OCI-LY7 (cell line): ENCODE measurements at regions not wholly inside any gene's neighbourhood (a gene's known extent, or its start where the extent isn't known, plus 50 kb on each side); places are given as distances from the start of the nearest gene placed in this dataset.

Source experiments
- BruUV-seq: library from RNA; stranded (reverse); fragments of 400-500 nt; replicated peaks from 2 replicates; lab custom pipeline; 2021; lab: Mats Ljungman, UMichigan
- CTCF ChIA-PET: fragments of 300-600 bp; sonication (Branson Sonifier 250); formaldehyde crosslinking; loops from one replicate; lab custom pipeline; 2022; ENCODE audit warnings: antibody characterized with exemption; ENCODE audit not compliant: unreplicated experiment; lab: Charles Lee
- POLR2A ChIA-PET: fragments of 300-600 bp; sonication (Branson Sonifier 250); formaldehyde crosslinking; loops from one replicate; lab custom pipeline; 2022; ENCODE audit warnings: antibody characterized with exemption; lab: Charles Lee
- DNase-seq: peaks from one replicate; pipeline ENCODE4 v3.0.0-alpha.2; 2015; ENCODE audit warnings: low spot score
- H2AFZ ChIP-seq: fragments of 200-600 bp; sonication (generic), shearing (Covaris generic); 2 replicates; pipeline ENCODE4 v1.6.1; 2014; ENCODE audit warnings: mild to moderate bottlenecking, antibody characterized with exemption, low read length, moderate library complexity
- H3K27ac ChIP-seq: fragments of 200-600 bp; sonication (generic); 2 replicates; pipeline ENCODE4 v1.5.1; 2014; ENCODE audit warnings: mixed run types, low read depth, mild to moderate bottlenecking, moderate library complexity, low read length, inconsistent platforms; ENCODE audit not compliant: poor library complexity, severe bottlenecking
- H3K36me3 ChIP-seq: fragments of 200-600 bp; sonication (generic); 2 replicates; pipeline ENCODE4 v1.6.1; 2014; ENCODE audit warnings: mild to moderate bottlenecking, antibody characterized with exemption, low read length, moderate library complexity, mixed read lengths; ENCODE audit not compliant: insufficient read depth
- H3K4me1 ChIP-seq: fragments of 200-600 bp; sonication (generic); 2 replicates; pipeline ENCODE4 v1.5.1; 2014; ENCODE audit warnings: mild to moderate bottlenecking, low read length; ENCODE audit not compliant: insufficient read depth, poor library complexity, severe bottlenecking
- H3K4me2 ChIP-seq: fragments of 200-600 bp; sonication (generic); 2 replicates; pipeline ENCODE4 v1.6.1; 2014; ENCODE audit warnings: mild to moderate bottlenecking, low read length
- H3K4me3 ChIP-seq: fragments of 200-600 bp; sonication (generic); 2 replicates; pipeline ENCODE4 v1.5.1; 2014; ENCODE audit warnings: mild to moderate bottlenecking, low read depth, low read length; ENCODE audit not compliant: poor library complexity, severe bottlenecking
- H3K79me2 ChIP-seq: fragments of 200-600 bp; sonication (generic); 2 replicates; pipeline ENCODE4 v1.6.1; 2016; ENCODE audit warnings: low read depth, mild to moderate bottlenecking, low read length, moderate library complexity, mixed read lengths; ENCODE audit not compliant: insufficient read depth
- H3K9me2 ChIP-seq: fragments of 200-600 bp; sonication (generic); 2 replicates; pipeline ENCODE4 v1.6.1; 2016; ENCODE audit warnings: mild to moderate bottlenecking, low read length, mixed read lengths; ENCODE audit not compliant: insufficient read depth
- H3K9me3 ChIP-seq: fragments of 200-600 bp; sonication (generic); 2 replicates; pipeline ENCODE4 v1.6.1; 2014; ENCODE audit warnings: mild to moderate bottlenecking, mixed run types, low read length, mixed read lengths
- H4K20me1 ChIP-seq: fragments of 200-600 bp; sonication (generic); 2 replicates; pipeline ENCODE4 v1.6.1; 2014; ENCODE audit warnings: mild to moderate bottlenecking, antibody characterized with exemption, low read length, moderate library complexity, mixed read lengths; ENCODE audit not compliant: insufficient read depth
- EZH2phosphoT487 ChIP-seq: fragments of 200-600 bp; sonication (generic); IDR thresholded peaks from 2 replicates; pipeline ENCODE4 v1.6.1; 2018; ENCODE audit warnings: low read depth, borderline replicate concordance, mild to moderate bottlenecking, mixed run types, antibody characterized with exemption, low read length, moderate library complexity, mixed read lengths
- intact Hi-C: fragments of 100-400 bp; cut with micrococcal nuclease; formaldehyde crosslinking; loops from one replicate; pipeline ENCODE4 v1.10.0; 2022; ENCODE audit not compliant: unreplicated experiment
- TF ChIP-seq, protein P1 (sequence below): fragments of 200-600 bp; sonication (generic); conservative IDR thresholded peaks from 2 replicates; pipeline ENCODE4 v1.5.1; 2014; ENCODE audit warnings: mild to moderate bottlenecking, antibody characterized with exemption, low read length, moderate library complexity, mixed read lengths

DNA sequence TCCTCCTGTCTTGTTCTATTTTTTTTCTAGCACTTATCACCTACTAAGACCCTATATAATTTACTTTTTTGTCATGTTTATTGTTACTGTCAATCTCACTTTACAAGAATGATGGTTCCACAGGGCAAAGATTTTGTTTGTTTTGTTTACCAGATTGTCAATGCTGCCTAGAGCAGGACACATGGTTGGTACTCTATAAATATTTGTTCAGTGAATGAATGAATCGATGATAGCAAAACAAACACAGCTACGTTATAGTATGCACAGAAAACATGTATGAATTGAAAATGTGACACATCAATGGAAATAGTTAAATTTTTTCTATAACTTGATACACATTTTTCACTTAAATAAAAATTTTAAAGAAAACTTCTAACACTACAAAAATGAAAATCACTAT is 67.1 kb upstream of the KRR1 start:
- Histone ChIP-seq H3K9me3 (no peaks in the 10 kb centered on the region), H3K4me1 (peaks cover 4% of the 10 kb centered on the region), H3K4me3 (no peak overlapping the region), H3K4me2 (no peak overlapping the region), H3K27ac (no peak overlapping the region), H3K36me3 (no peaks in the 10 kb centered on the region), H3K9me2 (no peaks in the 10 kb centered on the region), H2AFZ (no peak overlapping the region), H4K20me1 (no peaks in the 10 kb centered on the region), H3K79me2 (no peaks in the 10 kb centered on the region)
- TF ChIP-seq, protein P1, sequence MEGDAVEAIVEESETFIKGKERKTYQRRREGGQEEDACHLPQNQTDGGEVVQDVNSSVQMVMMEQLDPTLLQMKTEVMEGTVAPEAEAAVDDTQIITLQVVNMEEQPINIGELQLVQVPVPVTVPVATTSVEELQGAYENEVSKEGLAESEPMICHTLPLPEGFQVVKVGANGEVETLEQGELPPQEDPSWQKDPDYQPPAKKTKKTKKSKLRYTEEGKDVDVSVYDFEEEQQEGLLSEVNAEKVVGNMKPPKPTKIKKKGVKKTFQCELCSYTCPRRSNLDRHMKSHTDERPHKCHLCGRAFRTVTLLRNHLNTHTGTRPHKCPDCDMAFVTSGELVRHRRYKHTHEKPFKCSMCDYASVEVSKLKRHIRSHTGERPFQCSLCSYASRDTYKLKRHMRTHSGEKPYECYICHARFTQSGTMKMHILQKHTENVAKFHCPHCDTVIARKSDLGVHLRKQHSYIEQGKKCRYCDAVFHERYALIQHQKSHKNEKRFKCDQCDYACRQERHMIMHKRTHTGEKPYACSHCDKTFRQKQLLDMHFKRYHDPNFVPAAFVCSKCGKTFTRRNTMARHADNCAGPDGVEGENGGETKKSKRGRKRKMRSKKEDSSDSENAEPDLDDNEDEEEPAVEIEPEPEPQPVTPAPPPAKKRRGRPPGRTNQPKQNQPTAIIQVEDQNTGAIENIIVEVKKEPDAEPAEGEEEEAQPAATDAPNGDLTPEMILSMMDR, result no peak
- no peak for TF ChIP-seq EZH2phosphoT487
- POLR2A ChIA-PET, result interaction anchor here (0.6 to 0.8 kb wide), 2 partner anchors 172 to 562 kb away, joined by 4 read pairs; no protein-coding TSS in a partner anchor
- CTCF ChIA-PET, result no interaction called here
- DNase-seq, result no peak
- no TSS peak for BruUV-seq
- intact Hi-C loops, result no loop called here

DNA sequence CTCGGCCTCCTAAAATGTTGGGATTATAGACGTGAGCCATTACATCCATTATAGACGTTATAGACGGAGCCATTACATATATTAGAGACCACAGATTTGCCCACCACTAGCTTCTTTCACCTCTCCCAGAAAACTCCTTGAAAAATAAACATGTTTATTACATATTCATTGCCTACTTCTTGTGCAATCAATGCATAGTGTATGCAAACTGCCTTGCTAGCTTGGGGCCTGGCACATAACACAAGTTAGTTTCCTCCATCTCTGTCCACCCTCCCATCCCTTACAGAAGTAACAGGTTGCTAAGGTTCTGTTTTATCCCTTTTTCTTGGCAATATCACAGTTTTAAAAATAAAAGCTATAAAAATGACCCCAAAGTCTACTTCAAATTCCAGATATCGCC is 66.4 kb upstream of the KRR1 start:
- POLR2A ChIA-PET, result interaction anchor here (0.7 to 1.3 kb wide), 4 partner anchors 8 to 173 kb away, joined by 3 to 4 read pairs (median 4); no protein-coding TSS in a partner anchor
- CTCF ChIA-PET, result no interaction called here
- DNase-seq, result no peak
- H3K36me3 ChIP-seq, result no peaks in the 10 kb centered on the region
- H4K20me1 ChIP-seq, result no peaks in the 10 kb centered on the region
- no peak overlapping the region for H3K4me3 ChIP-seq
- H3K9me3 ChIP-seq, result no peaks in the 10 kb centered on the region
- BruUV-seq, result no TSS peak
- intact Hi-C loops, result no loop called here
- peaks cover 4% of the 10 kb centered on the region for H3K4me1 ChIP-seq
- H3K27ac ChIP-seq, result no peak overlapping the region
- H3K4me2 ChIP-seq, result no peak overlapping the region
- H2AFZ ChIP-seq, result no peak overlapping the region
- TF ChIP-seq, protein P1, result no peak
- TF ChIP-seq EZH2phosphoT487, result no peak
- no peaks in the 10 kb centered on the region for H3K9me2 ChIP-seq
- no peaks in the 10 kb centered on the region for H3K79me2 ChIP-seq

DNA sequence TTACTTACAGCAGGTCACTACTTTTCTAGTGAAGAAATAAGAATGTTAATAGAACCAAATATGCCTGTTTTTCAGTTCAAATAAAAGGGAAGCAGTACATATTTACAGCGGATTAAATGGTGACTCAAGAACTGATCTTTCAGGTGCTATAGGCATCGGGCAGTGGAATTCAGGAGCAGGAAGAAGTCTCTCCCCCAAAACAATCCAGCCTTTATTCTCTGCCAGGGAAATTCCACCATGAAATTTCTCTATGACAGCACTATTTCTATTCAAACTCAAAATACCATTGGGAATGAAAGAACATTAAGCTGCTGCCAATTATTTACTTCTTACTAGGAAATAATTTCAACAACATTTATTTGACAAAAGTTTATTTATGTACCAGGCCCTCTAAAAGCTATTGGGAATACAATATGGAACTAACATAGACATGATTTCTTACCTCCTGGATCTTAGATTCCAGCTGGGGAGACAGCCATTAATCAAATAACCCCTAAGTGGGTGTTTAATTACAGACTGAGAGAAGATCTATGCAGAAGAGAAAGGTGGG is 60.3 kb upstream of the KRR1 start:
- POLR2A ChIA-PET, result interaction anchor here (1.0 kb wide), 1 partner anchor 12 kb away, joined by 6 read pairs; no protein-coding TSS in a partner anchor
- Histone ChIP-seq H3K79me2 (no peaks in the 10 kb centered on the region), H3K27ac (no peak overlapping the region), H3K9me2 (no peaks in the 10 kb centered on the region), H3K9me3 (no peaks in the 10 kb centered on the region), H3K4me2 (no peak overlapping the region), H3K36me3 (no peaks in the 10 kb centered on the region), H3K4me3 (no peak overlapping the region), H3K4me1 (no peaks in the 10 kb centered on the region), H4K20me1 (no peaks in the 10 kb centered on the region), H2AFZ (no peak overlapping the region)
- CTCF ChIA-PET, result no interaction called here
- TF ChIP-seq, protein P1, result no peak
- TF ChIP-seq EZH2phosphoT487, result no peak
- BruUV-seq, result no TSS peak
- intact Hi-C loops, result no loop called here
- DNase-seq, result no peak
